ENCODE measurements at regions not wholly inside any gene's neighbourhood (a gene's known extent, or its start where the extent isn't known, plus 50 kb on each side); places are given as distances from the start of the nearest gene placed in this dataset.
"Not testable (repeated sequence)": the region's sequence is repeated elsewhere in the genome, so short reads cannot be mapped to it uniquely, and the experiment has no call there.

GRCh38 chr1:224054012-224054411 is 59.9 kb upstream of the FBXO28 start:
- no peak for DNase-seq (ENCODE audit: low spot score)
- no peak for ATAC-seq (ENCODE audit: low read depth)

GRCh38 chr1:224053456-224053855 is 60.5 kb upstream of the FBXO28 start:
- Histone ChIP-seq H3K4me1 (ENCODE audit: insufficient read depth, poor library complexity, severe bottlenecking) (peaks cover 20% of the 10 kb centered on the region), H3K27ac (ENCODE audit: poor library complexity, severe bottlenecking) (peak overlapping the region; percentile 47), H3K4me3 (ENCODE audit: severe bottlenecking) (no peak overlapping the region), H3K36me3 (ENCODE audit: low read depth) (no peaks in the 10 kb centered on the region), H3K9me3 (ENCODE audit: severe bottlenecking) (no peaks in the 10 kb centered on the region), H3K27me3 (ENCODE audit: insufficient read depth, poor library complexity, severe bottlenecking) (no peaks in the 10 kb centered on the region)
- DNase-seq (ENCODE audit: low spot score): no peak
- TF ChIP-seq CTCF (IDR thresholded peaks at IDR 0.05; ENCODE audit: poor library complexity, severe bottlenecking): no peak
- no peak for ATAC-seq (ENCODE audit: low read depth)

More at GRCh38 chr1:224054012-224054411, 59.9 kb upstream of the FBXO28 start:
- Histone ChIP-seq H3K4me3 (ENCODE audit: severe bottlenecking) (no peak overlapping the region), H3K27ac (ENCODE audit: poor library complexity, severe bottlenecking) (no peak overlapping the region), H3K9me3 (ENCODE audit: severe bottlenecking) (no peaks in the 10 kb centered on the region), H3K36me3 (ENCODE audit: low read depth) (no peaks in the 10 kb centered on the region), H3K4me1 (ENCODE audit: insufficient read depth, poor library complexity, severe bottlenecking) (peaks cover 20% of the 10 kb centered on the region), H3K27me3 (ENCODE audit: insufficient read depth, poor library complexity, severe bottlenecking) (no peaks in the 10 kb centered on the region)
- no peak for TF ChIP-seq CTCF (IDR thresholded peaks at IDR 0.05; ENCODE audit: poor library complexity, severe bottlenecking)

- Histone ChIP-seq H3K27ac (ENCODE audit: poor library complexity, severe bottlenecking) (peak overlapping the region; percentile 47), H3K27me3 (ENCODE audit: insufficient read depth, poor library complexity, severe bottlenecking) (no peaks in the 10 kb centered on the region), H3K4me1 (ENCODE audit: insufficient read depth, poor library complexity, severe bottlenecking) (peaks cover 15% of the 10 kb centered on the region), H3K36me3 (ENCODE audit: low read depth) (no peaks in the 10 kb centered on the region), H3K4me3 (ENCODE audit: severe bottlenecking) (no peak overlapping the region), H3K9me3 (ENCODE audit: severe bottlenecking) (no peaks in the 10 kb centered on the region)
- no peak for TF ChIP-seq CTCF (IDR thresholded peaks at IDR 0.05; ENCODE audit: poor library complexity, severe bottlenecking)
- DNase-seq (ENCODE audit: low spot score) (no peak), ATAC-seq (ENCODE audit: low read depth) (peak; percentile 86)
Observed at GRCh38 chr1:224052772-224053171, 61.1 kb upstream of the FBXO28 start.

- not testable (repeated sequence) for ATAC-seq (ENCODE audit: low read depth); H3K27ac ChIP-seq (ENCODE audit: poor library complexity, severe bottlenecking)
- H3K4me1 ChIP-seq (ENCODE audit: insufficient read depth, poor library complexity, severe bottlenecking): peaks cover 12% of the 10 kb centered on the region
Observed at GRCh38 chr1:224051782-224052181, 62.1 kb upstream of the FBXO28 start.

GRCh38 chr1:224051086-224051406 is 62.9 kb upstream of the FBXO28 start:
- no peak overlapping the region for H3K27ac ChIP-seq (ENCODE audit: poor library complexity, severe bottlenecking)
- H3K4me3 ChIP-seq (ENCODE audit: severe bottlenecking): no peak overlapping the region
- H3K27me3 ChIP-seq (ENCODE audit: insufficient read depth, poor library complexity, severe bottlenecking): no peaks in the 10 kb centered on the region
- ATAC-seq (ENCODE audit: low read depth) (no peak), DNase-seq (ENCODE audit: low spot score) (no peak)
- H3K4me1 ChIP-seq (ENCODE audit: insufficient read depth, poor library complexity, severe bottlenecking): peaks cover 12% of the 10 kb centered on the region
- no peaks in the 10 kb centered on the region for H3K36me3 ChIP-seq (ENCODE audit: low read depth)
- TF ChIP-seq CTCF (IDR thresholded peaks at IDR 0.05; ENCODE audit: poor library complexity, severe bottlenecking): peak; percentile 25
- no peaks in the 10 kb centered on the region for H3K9me3 ChIP-seq (ENCODE audit: severe bottlenecking)

More at GRCh38 chr1:224051782-224052181, 62.1 kb upstream of the FBXO28 start:
- H3K36me3 ChIP-seq (ENCODE audit: low read depth); H3K27me3 ChIP-seq (ENCODE audit: insufficient read depth, poor library complexity, severe bottlenecking); H3K4me3 ChIP-seq (ENCODE audit: severe bottlenecking); DNase-seq (ENCODE audit: low spot score); H3K9me3 ChIP-seq (ENCODE audit: severe bottlenecking): not testable (repeated sequence)

All from RWPE2 (cell line).